Neural progenitor cell (in vitro differentiated cells): ENCODE measurements at regions not wholly inside any gene's neighbourhood (a gene's known extent, or its start where the extent isn't known, plus 50 kb on each side); places are given as distances from the start of the nearest gene placed in this dataset.

ENCODE experiments used
- DNase-seq: peaks from one replicate; pipeline ENCODE4 v3.0.0-alpha.2; 2016; ENCODE audit warnings: low spot score
- H2AFZ ChIP-seq: fragments of 200-600 bp; sonication (generic); replicated peaks from 2 replicates; pipeline ENCODE4 v1.6.1; 2016; ENCODE audit warnings: antibody characterized with exemption
- H3F3A ChIP-seq: fragments of 200-600 bp; sonication (generic); 2 replicates; pipeline ENCODE4 v1.6.1; 2016; ENCODE audit warnings: antibody characterized with exemption, low read depth
- H3K27ac ChIP-seq: fragments of 200-600 bp; sonication (generic); 2 replicates; pipeline ENCODE4 v1.5.1; 2016; ENCODE audit warnings: mild to moderate bottlenecking
- H3K27me3 ChIP-seq: fragments of 200-600 bp; sonication (generic); 2 replicates; pipeline ENCODE4 v1.6.1; 2016; ENCODE audit warnings: mild to moderate bottlenecking, moderate library complexity
- H3K36me3 ChIP-seq: fragments of 200-600 bp; sonication (generic); 2 replicates; pipeline ENCODE4 v1.5.1; 2016
- H3K4me1 ChIP-seq: fragments of 200-600 bp; sonication (generic); 2 replicates; pipeline ENCODE4 v1.6.1; 2016; ENCODE audit warnings: mixed run types
- H3K4me2 ChIP-seq: fragments of 200-600 bp; sonication (generic); 2 replicates; pipeline ENCODE4 v1.6.1; 2016
- H3K4me3 ChIP-seq: fragments of 200-600 bp; sonication (generic); 2 replicates; pipeline ENCODE4 v1.5.1; 2016
- H3K79me2 ChIP-seq: fragments of 200-600 bp; sonication (generic); 2 replicates; pipeline ENCODE4 v1.6.1; 2016; ENCODE audit warnings: low read depth
- H3K9ac ChIP-seq: fragments of 200-600 bp; sonication (generic); 2 replicates; pipeline ENCODE4 v1.6.1; 2016
- H3K9me3 ChIP-seq: fragments of 200-600 bp; sonication (generic); 2 replicates; pipeline ENCODE4 v1.5.1; 2016; ENCODE audit warnings: low read depth
- H4K20me1 ChIP-seq: fragments of 200-600 bp; sonication (generic); 2 replicates; pipeline ENCODE4 v1.6.1; 2016; ENCODE audit warnings: low read depth
- H3K27ac Mint-ChIP-seq: 3 replicates; pipeline ENCODE4 v1.8.0; 2021; ENCODE audit warnings: mixed read lengths
- H3K27me3 Mint-ChIP-seq: 2 replicates; pipeline ENCODE4 v1.8.0; 2022; ENCODE audit warnings: low read depth, mild to moderate bottlenecking, inconsistent platforms, moderate library complexity, mixed read lengths; ENCODE audit not compliant: insufficient read depth
- H3K36me3 Mint-ChIP-seq: 3 replicates; pipeline ENCODE4 v1.8.0; 2021; ENCODE audit warnings: mixed read lengths
- H3K4me1 Mint-ChIP-seq: 3 replicates; pipeline ENCODE4 v1.8.0; 2021; ENCODE audit warnings: mixed read lengths
- H3K4me3 Mint-ChIP-seq: 3 replicates; pipeline ENCODE4 v1.8.0; 2021; ENCODE audit warnings: mild to moderate bottlenecking, moderate library complexity, mixed read lengths
- H3K9me3 Mint-ChIP-seq: 3 replicates; pipeline ENCODE4 v1.8.0; 2020; ENCODE audit warnings: mixed read lengths
- CTCF ChIP-seq: fragments of 200-600 bp; sonication (generic); IDR thresholded peaks from 2 replicates; pipeline ENCODE4 v1.5.1; 2017; ENCODE audit warnings: antibody characterized with exemption, mild to moderate bottlenecking
- EZH2 ChIP-seq: fragments of 200-600 bp; sonication (generic); IDR thresholded peaks from 2 replicates; pipeline ENCODE4 v1.6.1; 2017; ENCODE audit warnings: antibody characterized with exemption, mild to moderate bottlenecking, moderate library complexity
- EZH2phosphoT487 ChIP-seq: fragments of 200-600 bp; sonication (generic); IDR thresholded peaks from 2 replicates; pipeline ENCODE4 v1.6.1; 2017; ENCODE audit warnings: antibody characterized with exemption

GRCh38 chr4:65193985-65194384, 476.3 kb downstream of the EPHA5 start:
- Histone ChIP-seq H3K9ac (no peak overlapping the region), H3K4me1 (no peaks in the 10 kb centered on the region), H2AFZ (peak overlapping the region; percentile 34), H3K79me2 (no peaks in the 10 kb centered on the region), H3K4me2 (no peak overlapping the region), H4K20me1 (no peaks in the 10 kb centered on the region), H3K9me3 (no peaks in the 10 kb centered on the region), H3K36me3 (no peaks in the 10 kb centered on the region), H3K4me3 (no peak overlapping the region), H3K27me3 (no peaks in the 10 kb centered on the region), H3K27ac (no peak overlapping the region), H3F3A (no peaks in the 10 kb centered on the region)
- Mint-ChIP-seq H3K27me3 (no peaks in the 10 kb centered on the region), H3K27ac (no peak overlapping the region), H3K36me3 (no peaks in the 10 kb centered on the region), H3K4me1 (no peaks in the 10 kb centered on the region), H3K4me3 (no peak overlapping the region), H3K9me3 (no peaks in the 10 kb centered on the region)
- DNase-seq: no peak
- TF ChIP-seq EZH2: no peak
- no peak for TF ChIP-seq EZH2phosphoT487
- TF ChIP-seq CTCF: no peak

- H3K27me3 ChIP-seq: no peaks in the 10 kb centered on the region
- no peak overlapping the region for H3K4me2 ChIP-seq
- H3K9me3 ChIP-seq: no peaks in the 10 kb centered on the region
- Mint-ChIP-seq H3K27me3 (no peaks in the 10 kb centered on the region), H3K4me1 (no peaks in the 10 kb centered on the region), H3K9me3 (no peaks in the 10 kb centered on the region), H3K27ac (no peak overlapping the region), H3K4me3 (no peak overlapping the region), H3K36me3 (no peaks in the 10 kb centered on the region)
- no peak for TF ChIP-seq EZH2phosphoT487
- no peak for TF ChIP-seq CTCF
- TF ChIP-seq EZH2: no peak
- H3K4me1 ChIP-seq: no peaks in the 10 kb centered on the region
- no peak overlapping the region for H2AFZ ChIP-seq
- no peak overlapping the region for H3K9ac ChIP-seq
- H3K4me3 ChIP-seq: no peak overlapping the region
- H3K27ac ChIP-seq: no peak overlapping the region
- DNase-seq: no peak
- no peaks in the 10 kb centered on the region for H3K36me3 ChIP-seq
- no peaks in the 10 kb centered on the region for H4K20me1 ChIP-seq
- H3K79me2 ChIP-seq: no peaks in the 10 kb centered on the region
- H3F3A ChIP-seq: no peaks in the 10 kb centered on the region
Observed at GRCh38 chr4:65190780-65191179, 479.5 kb downstream of the EPHA5 start.

- H3K4me1 Mint-ChIP-seq: no peaks in the 10 kb centered on the region
- no peaks in the 10 kb centered on the region for H3F3A ChIP-seq
- H3K4me1 ChIP-seq: no peaks in the 10 kb centered on the region
- no peak overlapping the region for H3K9ac ChIP-seq
- H3K4me2 ChIP-seq: no peak overlapping the region
- no peak overlapping the region for H2AFZ ChIP-seq
- H3K27ac Mint-ChIP-seq: no peak overlapping the region
- H3K4me3 ChIP-seq: no peak overlapping the region
- H3K36me3 Mint-ChIP-seq: no peaks in the 10 kb centered on the region
- no peak for DNase-seq
- H3K4me3 Mint-ChIP-seq: no peak overlapping the region
- H3K79me2 ChIP-seq: no peaks in the 10 kb centered on the region
- no peak overlapping the region for H3K27ac ChIP-seq
- TF ChIP-seq CTCF (no peak), EZH2phosphoT487 (no peak), EZH2 (no peak)
- peaks cover 2% of the 10 kb centered on the region for H3K27me3 Mint-ChIP-seq
- H3K36me3 ChIP-seq: no peaks in the 10 kb centered on the region
- H4K20me1 ChIP-seq: no peaks in the 10 kb centered on the region
- H3K9me3 Mint-ChIP-seq: no peaks in the 10 kb centered on the region
- no peaks in the 10 kb centered on the region for H3K27me3 ChIP-seq
- H3K9me3 ChIP-seq: no peaks in the 10 kb centered on the region
Observed at GRCh38 chr4:65175585-65175984, 494.7 kb downstream of the EPHA5 start.
